ENCODE measurements at regions not wholly inside any gene's neighbourhood (a gene's known extent, or its start where the extent isn't known, plus 50 kb on each side); places are given as distances from the start of the nearest gene placed in this dataset.

DNA sequence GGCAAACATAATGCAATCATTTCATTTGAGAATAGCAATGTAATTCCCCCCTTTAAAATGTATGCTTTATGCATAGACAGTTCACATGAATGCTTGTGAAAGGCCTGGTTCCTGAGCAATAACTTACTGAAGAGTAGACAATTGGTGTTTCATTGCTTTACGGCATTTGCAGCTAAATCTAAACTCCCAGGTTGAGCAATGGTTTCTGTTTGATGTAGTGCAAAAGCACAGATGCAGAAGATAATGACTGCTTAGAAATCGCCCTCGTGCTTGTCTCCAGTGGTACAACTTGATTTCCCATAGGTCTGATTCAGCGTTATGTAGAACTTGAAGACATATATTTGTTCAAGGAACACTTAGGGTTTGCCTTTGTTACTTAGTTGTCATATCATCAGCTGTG, 1018.3 kb downstream of the DIAPH3 start:
- TF ChIP-seq, protein P1, sequence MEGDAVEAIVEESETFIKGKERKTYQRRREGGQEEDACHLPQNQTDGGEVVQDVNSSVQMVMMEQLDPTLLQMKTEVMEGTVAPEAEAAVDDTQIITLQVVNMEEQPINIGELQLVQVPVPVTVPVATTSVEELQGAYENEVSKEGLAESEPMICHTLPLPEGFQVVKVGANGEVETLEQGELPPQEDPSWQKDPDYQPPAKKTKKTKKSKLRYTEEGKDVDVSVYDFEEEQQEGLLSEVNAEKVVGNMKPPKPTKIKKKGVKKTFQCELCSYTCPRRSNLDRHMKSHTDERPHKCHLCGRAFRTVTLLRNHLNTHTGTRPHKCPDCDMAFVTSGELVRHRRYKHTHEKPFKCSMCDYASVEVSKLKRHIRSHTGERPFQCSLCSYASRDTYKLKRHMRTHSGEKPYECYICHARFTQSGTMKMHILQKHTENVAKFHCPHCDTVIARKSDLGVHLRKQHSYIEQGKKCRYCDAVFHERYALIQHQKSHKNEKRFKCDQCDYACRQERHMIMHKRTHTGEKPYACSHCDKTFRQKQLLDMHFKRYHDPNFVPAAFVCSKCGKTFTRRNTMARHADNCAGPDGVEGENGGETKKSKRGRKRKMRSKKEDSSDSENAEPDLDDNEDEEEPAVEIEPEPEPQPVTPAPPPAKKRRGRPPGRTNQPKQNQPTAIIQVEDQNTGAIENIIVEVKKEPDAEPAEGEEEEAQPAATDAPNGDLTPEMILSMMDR (IDR thresholded peaks at IDR 0.05; ENCODE audit: poor library complexity, severe bottlenecking) = no peak
- no peak for TF ChIP-seq SMC3 (conservative IDR thresholded peaks at IDR 0.05; ENCODE audit: poor library complexity)
- TF ChIP-seq, protein P2, sequence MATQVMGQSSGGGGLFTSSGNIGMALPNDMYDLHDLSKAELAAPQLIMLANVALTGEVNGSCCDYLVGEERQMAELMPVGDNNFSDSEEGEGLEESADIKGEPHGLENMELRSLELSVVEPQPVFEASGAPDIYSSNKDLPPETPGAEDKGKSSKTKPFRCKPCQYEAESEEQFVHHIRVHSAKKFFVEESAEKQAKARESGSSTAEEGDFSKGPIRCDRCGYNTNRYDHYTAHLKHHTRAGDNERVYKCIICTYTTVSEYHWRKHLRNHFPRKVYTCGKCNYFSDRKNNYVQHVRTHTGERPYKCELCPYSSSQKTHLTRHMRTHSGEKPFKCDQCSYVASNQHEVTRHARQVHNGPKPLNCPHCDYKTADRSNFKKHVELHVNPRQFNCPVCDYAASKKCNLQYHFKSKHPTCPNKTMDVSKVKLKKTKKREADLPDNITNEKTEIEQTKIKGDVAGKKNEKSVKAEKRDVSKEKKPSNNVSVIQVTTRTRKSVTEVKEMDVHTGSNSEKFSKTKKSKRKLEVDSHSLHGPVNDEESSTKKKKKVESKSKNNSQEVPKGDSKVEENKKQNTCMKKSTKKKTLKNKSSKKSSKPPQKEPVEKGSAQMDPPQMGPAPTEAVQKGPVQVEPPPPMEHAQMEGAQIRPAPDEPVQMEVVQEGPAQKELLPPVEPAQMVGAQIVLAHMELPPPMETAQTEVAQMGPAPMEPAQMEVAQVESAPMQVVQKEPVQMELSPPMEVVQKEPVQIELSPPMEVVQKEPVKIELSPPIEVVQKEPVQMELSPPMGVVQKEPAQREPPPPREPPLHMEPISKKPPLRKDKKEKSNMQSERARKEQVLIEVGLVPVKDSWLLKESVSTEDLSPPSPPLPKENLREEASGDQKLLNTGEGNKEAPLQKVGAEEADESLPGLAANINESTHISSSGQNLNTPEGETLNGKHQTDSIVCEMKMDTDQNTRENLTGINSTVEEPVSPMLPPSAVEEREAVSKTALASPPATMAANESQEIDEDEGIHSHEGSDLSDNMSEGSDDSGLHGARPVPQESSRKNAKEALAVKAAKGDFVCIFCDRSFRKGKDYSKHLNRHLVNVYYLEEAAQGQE (IDR thresholded peaks at IDR 0.05; ENCODE audit: borderline replicate concordance) = no peak
- no peak for TF ChIP-seq RAD21 (conservative IDR thresholded peaks at IDR 0.05)
- TF ChIP-seq EZH2 (IDR thresholded peaks at IDR 0.05; ENCODE audit: borderline replicate concordance, insufficient read depth, low read length, poor library complexity, severe bottlenecking) = no peak
- TF ChIP-seq POLR2AphosphoS5 (IDR thresholded peaks at IDR 0.05) = no peak
- TF ChIP-seq MXI1 (conservative IDR thresholded peaks at IDR 0.05; ENCODE audit: poor library complexity, severe bottlenecking) = no peak
- TF ChIP-seq EP300 (conservative IDR thresholded peaks at IDR 0.05; ENCODE audit: poor library complexity, severe bottlenecking) = no peak
- no peak for TF ChIP-seq TAF1 (IDR thresholded peaks at IDR 0.05; ENCODE audit: low read depth)
